Ishikawa (cell line): ENCODE measurements at regions not wholly inside any gene's neighbourhood (a gene's known extent, or its start where the extent isn't known, plus 50 kb on each side); places are given as distances from the start of the nearest gene placed in this dataset.

Experiments used
- CEBPB ChIP-seq: IDR thresholded peaks from 2 replicates; pipeline ENCODE4 v1.6.1; 2012
- CREB1 ChIP-seq: IDR thresholded peaks from 2 replicates; pipeline ENCODE4 v1.6.1; 2012; ENCODE audit warnings: low read depth
- EGR1 ChIP-seq: IDR thresholded peaks from 2 replicates; pipeline ENCODE4 v1.6.1; 2012
- EP300 ChIP-seq: IDR thresholded peaks from 2 replicates; pipeline ENCODE4 v1.6.1; 2012; ENCODE audit warnings: borderline replicate concordance
- FOXM1 ChIP-seq: IDR thresholded peaks from 2 replicates; pipeline ENCODE4 v1.6.1; 2012; ENCODE audit warnings: low read depth, borderline replicate concordance
- NFIC ChIP-seq: IDR thresholded peaks from 2 replicates; pipeline ENCODE4 v1.6.1; 2012
- RAD21 ChIP-seq: IDR thresholded peaks from 2 replicates; pipeline ENCODE4 v1.6.1; 2012; ENCODE audit warnings: low read depth
- REST ChIP-seq: IDR thresholded peaks from 2 replicates; pipeline ENCODE4 v1.6.1; 2012; ENCODE audit warnings: low read depth, mild to moderate bottlenecking
- TAF1 ChIP-seq: IDR thresholded peaks from 2 replicates; pipeline ENCODE4 v1.6.1; 2012; ENCODE audit warnings: low read depth, mild to moderate bottlenecking
- TCF12 ChIP-seq: IDR thresholded peaks from 2 replicates; pipeline ENCODE4 v1.6.1; 2012; ENCODE audit warnings: low read depth
- TEAD4 ChIP-seq: IDR thresholded peaks from 2 replicates; pipeline ENCODE4 v1.6.1; 2012
- ZBTB7A ChIP-seq: IDR thresholded peaks from 2 replicates; pipeline ENCODE4 v1.6.1; 2012; ENCODE audit warnings: low read depth
- TF ChIP-seq, protein P1 (sequence below): IDR thresholded peaks from 2 replicates; pipeline ENCODE4 v1.6.1; 2012
- TF ChIP-seq, protein P2 (sequence below): IDR thresholded peaks from 2 replicates; pipeline ENCODE4 v1.6.1; 2012

DNA sequence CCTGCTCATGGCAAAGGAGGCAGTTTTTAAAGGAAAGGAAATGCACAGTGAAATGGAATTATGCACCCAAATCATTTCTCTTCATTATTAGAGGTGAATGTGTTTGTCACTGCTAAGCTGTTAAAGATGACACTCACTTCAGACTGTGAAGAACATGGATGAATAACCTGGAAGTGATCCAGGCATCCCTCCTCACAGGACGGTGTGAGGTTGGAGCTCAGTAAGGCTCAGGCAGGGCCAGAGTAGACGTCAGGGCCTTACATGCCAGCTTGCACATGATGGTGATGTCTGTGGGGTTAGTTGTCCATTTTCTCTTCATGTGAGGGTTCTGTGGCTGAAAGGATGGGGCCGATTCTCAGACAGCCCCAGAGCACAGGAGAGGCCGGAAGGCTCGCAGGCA is 273.1 kb downstream of the PCNX1 start:
- TF ChIP-seq EP300 = no peak
- no peak for TF ChIP-seq REST
- TF ChIP-seq, protein P1, sequence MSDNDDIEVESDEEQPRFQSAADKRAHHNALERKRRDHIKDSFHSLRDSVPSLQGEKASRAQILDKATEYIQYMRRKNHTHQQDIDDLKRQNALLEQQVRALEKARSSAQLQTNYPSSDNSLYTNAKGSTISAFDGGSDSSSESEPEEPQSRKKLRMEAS = no peak
- no peak for TF ChIP-seq RAD21
- no peak for TF ChIP-seq CREB1
- no peak for TF ChIP-seq TEAD4
- no peak for TF ChIP-seq NFIC
- TF ChIP-seq FOXM1 = no peak
- no peak for TF ChIP-seq TAF1
- TF ChIP-seq ZBTB7A = no peak
- no peak for TF ChIP-seq TCF12
- no peak for TF ChIP-seq EGR1
- TF ChIP-seq CEBPB = no peak
- TF ChIP-seq, protein P2, sequence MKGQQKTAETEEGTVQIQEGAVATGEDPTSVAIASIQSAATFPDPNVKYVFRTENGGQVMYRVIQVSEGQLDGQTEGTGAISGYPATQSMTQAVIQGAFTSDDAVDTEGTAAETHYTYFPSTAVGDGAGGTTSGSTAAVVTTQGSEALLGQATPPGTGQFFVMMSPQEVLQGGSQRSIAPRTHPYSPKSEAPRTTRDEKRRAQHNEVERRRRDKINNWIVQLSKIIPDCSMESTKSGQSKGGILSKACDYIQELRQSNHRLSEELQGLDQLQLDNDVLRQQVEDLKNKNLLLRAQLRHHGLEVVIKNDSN = no peak
